ENCODE measurements at regions not wholly inside any gene's neighbourhood (a gene's known extent, or its start where the extent isn't known, plus 50 kb on each side); places are given as distances from the start of the nearest gene placed in this dataset.
"Not testable (repeated sequence)": the region's sequence is repeated elsewhere in the genome, so short reads cannot be mapped to it uniquely, and the experiment has no call there.

DNA sequence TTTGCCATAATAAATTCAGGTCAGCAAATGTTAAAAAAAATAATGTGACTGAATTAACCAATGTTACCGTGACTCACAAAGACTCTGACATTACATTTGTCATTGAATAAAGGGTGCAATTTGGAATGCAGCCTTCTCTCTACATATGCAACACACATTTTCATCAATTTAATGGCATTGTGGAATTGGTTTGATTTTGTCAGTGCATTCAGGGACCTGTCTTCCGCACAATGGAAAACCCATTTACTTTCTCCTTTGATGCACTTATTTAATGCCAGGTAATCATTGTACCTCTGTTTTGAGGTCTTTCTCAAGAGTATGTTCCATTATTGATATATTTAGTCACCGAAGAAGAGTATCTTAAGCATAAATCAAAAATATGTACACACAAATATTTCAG, 1099.3 kb downstream of the SOCS6 start:
- H3K27ac Mint-ChIP-seq (ENCODE audit: low read depth): no peak overlapping the region

DNA sequence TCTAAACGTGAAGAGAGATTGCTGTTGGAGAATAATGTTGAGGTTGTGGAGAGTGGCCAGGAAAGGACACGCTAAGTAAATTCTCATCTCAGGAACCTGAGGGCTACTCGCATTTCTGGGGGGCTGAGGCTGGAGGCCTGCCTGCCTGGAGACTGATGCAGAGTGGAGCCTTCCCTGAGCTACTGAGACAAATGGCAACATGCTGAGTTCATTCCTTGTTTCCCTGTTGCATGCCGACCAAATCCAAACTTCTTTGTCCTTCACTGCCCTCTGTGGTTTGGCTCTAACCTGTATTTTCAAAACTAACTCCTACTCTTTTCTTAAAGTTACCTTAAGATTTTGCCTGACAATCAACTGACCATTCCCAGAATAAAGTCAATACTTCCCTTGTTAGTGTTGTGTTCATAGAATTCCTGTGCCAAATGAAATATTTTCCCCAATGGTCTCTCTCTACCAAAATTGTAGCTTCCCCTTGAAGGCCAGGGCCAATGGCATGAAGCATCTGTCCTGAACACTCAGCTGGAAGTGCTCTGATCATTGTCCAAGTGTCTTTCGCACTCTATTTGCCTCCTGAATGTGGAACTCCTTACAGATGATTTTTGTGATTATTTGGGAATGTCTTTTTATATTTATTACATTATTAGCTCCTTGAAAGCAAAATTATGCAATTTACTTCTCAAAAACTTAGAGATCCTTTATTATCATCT, 1085.6 kb downstream of the SOCS6 start:
- no peak for DNase-seq (ENCODE audit: low spot score in 2 of 2)
- ATAC-seq (replicated peaks; ENCODE audit: extremely low read depth, poor library complexity, severe bottlenecking): no peak
- H3K4me1 Mint-ChIP-seq: no peaks in the 10 kb centered on the region
- no peak overlapping the region for H3K27ac Mint-ChIP-seq (ENCODE audit: low read depth)
- no peak overlapping the region for H3K4me3 Mint-ChIP-seq
- H3K9me3 Mint-ChIP-seq: peaks cover 4% of the 10 kb centered on the region
- no peaks in the 10 kb centered on the region for H3K27me3 Mint-ChIP-seq
- no peaks in the 10 kb centered on the region for H3K36me3 Mint-ChIP-seq (ENCODE audit: insufficient read depth)

More for the DNA sequence above, 1099.3 kb downstream of the SOCS6 start:
- H3K9me3 Mint-ChIP-seq: peaks cover 11% of the 10 kb centered on the region
- DNase-seq (ENCODE audit: low spot score in 2 of 2) (no peak), ATAC-seq (replicated peaks; ENCODE audit: extremely low read depth, poor library complexity, severe bottlenecking) (no peak)
- H3K36me3 Mint-ChIP-seq (ENCODE audit: insufficient read depth): no peaks in the 10 kb centered on the region
- no peaks in the 10 kb centered on the region for H3K4me1 Mint-ChIP-seq
- H3K27me3 Mint-ChIP-seq: no peaks in the 10 kb centered on the region
- H3K4me3 Mint-ChIP-seq: no peak overlapping the region

DNA sequence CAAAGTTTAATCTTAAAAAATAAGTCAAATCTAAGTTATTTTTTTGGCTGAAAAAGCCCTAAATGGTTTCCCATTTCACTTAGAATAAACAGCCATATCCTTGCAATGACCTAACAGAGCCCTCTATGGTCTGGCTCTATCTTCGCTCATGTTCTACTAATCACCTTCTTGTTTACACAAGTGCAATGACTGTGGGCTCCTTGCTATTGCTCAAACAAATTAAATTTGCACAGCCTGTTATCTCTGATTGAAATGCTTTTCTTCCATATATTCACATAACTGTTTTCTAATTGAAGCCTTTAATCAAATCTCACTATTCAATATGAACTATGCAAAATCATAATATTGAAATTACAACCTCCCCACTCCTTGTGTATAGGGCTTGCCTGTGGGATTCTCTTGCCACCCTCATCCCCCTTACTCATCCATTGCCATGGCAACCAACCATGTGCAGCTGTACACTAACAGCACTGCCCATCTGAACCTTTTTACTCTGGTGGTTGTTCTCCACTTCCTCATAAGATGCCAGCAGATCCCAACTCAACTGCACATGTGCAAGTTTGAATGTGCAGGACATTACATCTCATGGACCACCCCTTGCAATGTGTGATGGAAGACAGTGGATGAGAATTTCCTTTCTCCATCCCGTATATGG, 1083.2 kb downstream of the SOCS6 start:
- no peak overlapping the region for H3K4me3 Mint-ChIP-seq
- no peaks in the 10 kb centered on the region for H3K4me1 Mint-ChIP-seq
- no peak overlapping the region for H3K27ac Mint-ChIP-seq (ENCODE audit: low read depth)
- H3K36me3 Mint-ChIP-seq (ENCODE audit: insufficient read depth): no peaks in the 10 kb centered on the region
- no peaks in the 10 kb centered on the region for H3K27me3 Mint-ChIP-seq
- H3K9me3 Mint-ChIP-seq: peaks cover 9% of the 10 kb centered on the region
- DNase-seq (ENCODE audit: low spot score in 2 of 2) (no peak), ATAC-seq (replicated peaks; ENCODE audit: extremely low read depth, poor library complexity, severe bottlenecking) (no peak)

DNA sequence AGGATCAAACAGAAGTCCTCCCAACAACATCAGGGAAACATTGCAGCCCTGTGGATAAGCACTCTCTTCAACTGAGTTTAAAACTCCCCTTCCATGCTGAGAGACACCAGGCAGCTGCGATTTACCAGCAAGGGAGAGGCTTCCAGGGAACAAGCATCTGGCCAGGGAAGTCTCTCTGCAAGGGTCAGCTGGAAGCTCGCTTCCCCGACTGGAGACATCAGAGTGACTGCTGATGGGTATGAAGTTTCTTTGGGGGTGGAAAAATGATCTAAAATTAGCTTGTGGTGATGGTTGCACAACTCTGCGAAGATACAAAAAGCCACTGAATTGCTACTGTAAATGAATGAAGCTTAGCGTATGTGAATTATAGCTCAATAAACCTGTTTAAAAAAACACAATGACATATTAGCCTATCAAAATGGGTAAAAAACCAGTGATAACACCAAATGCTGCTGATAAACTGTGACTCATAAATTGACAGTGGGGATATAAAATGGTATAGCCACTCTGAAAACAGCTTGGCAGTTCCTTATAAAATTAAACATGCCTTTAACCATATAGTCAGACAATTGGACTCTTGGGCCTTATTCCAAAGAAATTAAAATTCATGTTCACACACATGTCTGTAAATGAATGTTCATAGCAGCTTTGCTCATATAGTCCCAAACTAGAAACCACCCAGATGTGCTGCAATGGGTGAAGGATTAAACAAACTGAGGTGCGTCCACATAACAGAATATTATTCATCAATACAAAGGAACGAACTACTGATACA, 1082.0 kb downstream of the SOCS6 start:
- H3K4me1 Mint-ChIP-seq: no peaks in the 10 kb centered on the region
- no peaks in the 10 kb centered on the region for H3K36me3 Mint-ChIP-seq (ENCODE audit: insufficient read depth)
- no peak overlapping the region for H3K4me3 Mint-ChIP-seq
- H3K9me3 Mint-ChIP-seq: peaks cover 18% of the 10 kb centered on the region
- ATAC-seq (replicated peaks; ENCODE audit: extremely low read depth, poor library complexity, severe bottlenecking) (no peak), DNase-seq (ENCODE audit: low spot score in 2 of 2) (no peak)
- H3K27me3 Mint-ChIP-seq: no peaks in the 10 kb centered on the region
- no peak overlapping the region for H3K27ac Mint-ChIP-seq (ENCODE audit: low read depth)

DNA sequence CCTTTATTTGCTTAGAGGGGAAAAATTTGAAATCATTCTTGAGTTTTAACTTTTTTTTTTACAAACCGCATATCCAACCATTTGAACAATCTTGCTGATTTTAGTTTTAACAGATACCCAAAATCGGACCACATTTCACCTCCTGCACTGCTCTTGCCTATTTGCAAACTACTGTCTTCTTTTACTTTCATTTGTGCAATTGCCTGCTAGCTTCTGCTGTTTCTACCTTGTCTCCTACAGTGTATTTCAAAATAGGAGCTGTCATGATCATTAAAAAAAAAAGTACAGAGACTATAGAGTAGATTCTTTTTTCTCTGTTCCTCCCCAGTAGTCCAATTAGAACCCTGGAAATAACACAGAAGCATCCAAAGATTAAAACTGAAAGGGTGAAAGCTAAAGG, 1081.2 kb downstream of the SOCS6 start:
- H3K27ac Mint-ChIP-seq (ENCODE audit: low read depth): no peak overlapping the region
- no peaks in the 10 kb centered on the region for H3K27me3 Mint-ChIP-seq
- no peaks in the 10 kb centered on the region for H3K36me3 Mint-ChIP-seq (ENCODE audit: insufficient read depth)
- peaks cover 18% of the 10 kb centered on the region for H3K9me3 Mint-ChIP-seq
- H3K4me3 Mint-ChIP-seq: no peak overlapping the region
- ATAC-seq (replicated peaks; ENCODE audit: extremely low read depth, poor library complexity, severe bottlenecking): no peak
- H3K4me1 Mint-ChIP-seq: no peaks in the 10 kb centered on the region
- no peak for DNase-seq (ENCODE audit: low spot score in 2 of 2)

DNA sequence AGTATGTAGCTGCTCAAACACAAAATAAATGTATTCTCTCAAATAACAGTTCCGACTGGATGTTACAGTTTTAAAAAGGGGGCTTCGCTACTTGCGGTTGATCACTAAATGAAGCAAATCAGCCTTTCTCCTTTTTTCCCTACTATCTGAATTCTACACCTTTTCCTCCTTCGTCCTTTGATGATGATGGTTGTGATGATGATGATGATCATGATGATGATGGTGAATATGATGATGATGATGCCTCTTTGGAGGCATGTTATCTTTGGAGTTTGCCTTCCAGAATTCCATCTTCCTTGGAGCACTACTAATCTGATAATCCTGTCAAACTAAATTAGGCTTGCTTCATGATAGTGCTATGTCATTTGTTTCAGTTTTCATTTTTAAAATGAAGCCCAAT, 1073.3 kb downstream of the SOCS6 start:
- H3K27ac Mint-ChIP-seq (ENCODE audit: low read depth): no peak overlapping the region
- H3K4me1 Mint-ChIP-seq: no peaks in the 10 kb centered on the region
- ATAC-seq (replicated peaks; ENCODE audit: extremely low read depth, poor library complexity, severe bottlenecking): no peak

DNA sequence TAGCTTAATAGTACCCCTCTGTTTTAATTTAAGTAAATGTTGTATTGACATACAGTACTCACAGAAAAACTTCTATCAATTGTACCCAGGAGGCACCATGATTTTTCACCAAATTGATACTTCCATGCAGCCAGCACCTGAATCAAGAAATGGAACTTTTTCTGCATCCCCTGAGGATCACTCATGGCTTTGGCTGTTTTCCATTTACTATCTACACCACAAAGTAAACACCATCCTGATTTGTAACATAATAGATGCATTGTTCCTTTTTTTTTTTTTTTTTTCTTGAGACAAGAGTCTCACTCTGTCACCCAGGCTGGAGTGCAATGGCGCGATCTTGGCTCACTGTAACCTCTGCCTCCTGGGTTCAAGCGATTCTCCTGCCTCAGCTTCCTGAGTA, 1066.8 kb downstream of the SOCS6 start:
- not testable (repeated sequence) for H3K9me3 Mint-ChIP-seq; H3K36me3 Mint-ChIP-seq (ENCODE audit: insufficient read depth); DNase-seq (ENCODE audit: low spot score in 2 of 2); H3K27ac Mint-ChIP-seq (ENCODE audit: low read depth); ATAC-seq (replicated peaks; ENCODE audit: extremely low read depth, poor library complexity, severe bottlenecking); H3K4me3 Mint-ChIP-seq; H3K27me3 Mint-ChIP-seq; H3K4me1 Mint-ChIP-seq

More for the DNA sequence above, 1073.3 kb downstream of the SOCS6 start:
- peaks cover 24% of the 10 kb centered on the region for H3K9me3 Mint-ChIP-seq
- no peak for DNase-seq (ENCODE audit: low spot score in 2 of 2)
- no peaks in the 10 kb centered on the region for H3K27me3 Mint-ChIP-seq
- no peaks in the 10 kb centered on the region for H3K36me3 Mint-ChIP-seq (ENCODE audit: insufficient read depth)
- H3K4me3 Mint-ChIP-seq: no peak overlapping the region

DNA sequence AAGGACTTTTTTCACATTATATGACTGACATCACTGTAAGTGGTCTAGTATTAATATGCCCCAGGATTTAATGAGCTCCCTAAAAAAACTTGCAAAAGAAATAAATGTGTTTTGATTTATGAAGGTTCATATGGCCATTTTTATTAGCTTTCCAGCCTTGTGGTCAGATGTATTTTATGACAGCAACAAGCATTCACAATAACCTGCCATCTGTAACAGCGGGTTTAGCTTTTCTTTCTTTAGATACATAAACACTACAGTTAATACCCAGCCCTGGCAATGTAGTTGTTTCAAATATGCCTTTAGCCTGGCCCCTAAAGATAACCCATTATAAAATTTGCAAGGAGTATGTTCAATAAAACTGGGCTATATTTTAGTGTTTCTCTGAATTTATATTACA, 1063.8 kb downstream of the SOCS6 start:
- Mint-ChIP-seq H3K4me1 (no peaks in the 10 kb centered on the region), H3K9me3 (no peaks in the 10 kb centered on the region), H3K27ac (ENCODE audit: low read depth) (no peak overlapping the region), H3K36me3 (ENCODE audit: insufficient read depth) (peaks cover 2% of the 10 kb centered on the region), H3K27me3 (no peaks in the 10 kb centered on the region), H3K4me3 (no peak overlapping the region)
- ATAC-seq (replicated peaks; ENCODE audit: extremely low read depth, poor library complexity, severe bottlenecking) (no peak), DNase-seq (ENCODE audit: low spot score in 2 of 2) (no peak)

DNA sequence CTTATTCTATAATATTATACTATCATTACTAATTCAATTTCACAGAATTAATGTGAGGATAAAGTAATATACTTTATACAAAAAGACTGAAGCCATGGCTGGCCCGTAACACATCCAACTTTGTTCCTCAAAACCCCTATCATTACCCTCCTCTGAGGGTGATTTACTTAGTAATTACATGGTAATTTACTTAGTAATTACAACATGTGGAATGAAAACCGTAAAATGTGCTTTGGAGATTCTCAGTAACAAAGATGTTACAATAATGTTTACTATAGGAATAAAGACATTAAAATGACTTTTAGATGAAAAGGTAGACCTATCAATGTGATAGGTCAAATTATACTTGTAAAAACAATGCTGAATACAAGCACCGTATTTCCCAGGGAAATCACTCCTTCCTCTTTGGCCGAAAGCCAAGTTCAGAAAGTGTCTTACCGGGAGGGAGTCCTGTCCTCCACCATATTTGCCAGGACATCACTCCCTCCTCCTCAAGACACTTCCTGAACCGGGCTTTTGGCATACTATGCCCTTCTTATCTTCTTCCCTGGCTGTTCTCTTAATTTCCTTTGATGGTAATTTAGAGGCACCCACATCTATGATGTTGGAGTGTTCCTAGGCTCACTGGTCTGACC, 1047.8 kb downstream of the SOCS6 start:
- Mint-ChIP-seq H3K27me3 (no peaks in the 10 kb centered on the region), H3K36me3 (ENCODE audit: insufficient read depth) (no peaks in the 10 kb centered on the region), H3K4me3 (no peak overlapping the region), H3K9me3 (peaks cover 8% of the 10 kb centered on the region), H3K27ac (ENCODE audit: low read depth) (no peak overlapping the region), H3K4me1 (no peaks in the 10 kb centered on the region)
- no peak for DNase-seq (ENCODE audit: low spot score in 2 of 2)
- no peak for ATAC-seq (replicated peaks; ENCODE audit: extremely low read depth, poor library complexity, severe bottlenecking)

DNA sequence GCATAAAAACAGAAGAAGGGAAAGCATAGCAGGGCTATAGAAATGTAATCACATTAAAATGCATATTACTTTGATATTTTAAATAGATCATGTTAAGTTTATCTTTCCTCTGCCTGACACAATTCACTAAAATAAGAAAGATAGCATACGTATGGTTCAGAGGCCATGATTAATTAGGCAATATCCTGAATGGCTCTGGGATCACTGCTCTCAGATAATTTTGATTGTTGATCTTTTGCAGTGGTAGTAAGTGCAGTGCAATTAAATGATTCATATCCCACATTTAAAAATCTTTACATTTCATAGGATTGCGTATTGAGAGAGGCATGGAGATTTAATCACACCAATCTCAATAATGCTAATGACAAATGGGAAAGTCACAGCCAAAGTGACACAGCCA, 1040.7 kb downstream of the SOCS6 start:
- Mint-ChIP-seq H3K27ac (ENCODE audit: low read depth) (no peak overlapping the region), H3K27me3 (no peaks in the 10 kb centered on the region), H3K9me3 (peaks cover 17% of the 10 kb centered on the region), H3K4me1 (no peaks in the 10 kb centered on the region), H3K4me3 (no peak overlapping the region), H3K36me3 (ENCODE audit: insufficient read depth) (no peaks in the 10 kb centered on the region)
- DNase-seq (ENCODE audit: low spot score in 2 of 2) (no peak), ATAC-seq (replicated peaks; ENCODE audit: extremely low read depth, poor library complexity, severe bottlenecking) (no peak)

DNA sequence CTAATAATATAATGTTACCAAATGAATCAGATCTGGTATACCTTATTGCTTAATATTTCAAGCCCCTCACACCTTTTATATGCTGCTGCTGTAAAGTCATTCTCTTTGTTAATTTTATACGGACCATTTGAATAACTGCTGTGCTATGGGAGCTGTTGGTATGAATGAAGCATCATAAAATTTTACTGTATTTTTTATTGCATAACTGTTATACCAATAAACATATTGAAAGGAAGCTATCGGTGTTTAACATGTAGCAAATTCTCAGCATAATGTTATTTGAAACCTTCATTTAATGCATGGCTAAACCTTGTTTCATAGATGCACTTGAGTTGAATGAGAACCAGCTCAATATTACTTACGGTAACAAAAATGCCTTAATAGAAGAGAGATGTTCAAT, 1040.3 kb downstream of the SOCS6 start:
- no peaks in the 10 kb centered on the region for H3K27me3 Mint-ChIP-seq

DNA sequence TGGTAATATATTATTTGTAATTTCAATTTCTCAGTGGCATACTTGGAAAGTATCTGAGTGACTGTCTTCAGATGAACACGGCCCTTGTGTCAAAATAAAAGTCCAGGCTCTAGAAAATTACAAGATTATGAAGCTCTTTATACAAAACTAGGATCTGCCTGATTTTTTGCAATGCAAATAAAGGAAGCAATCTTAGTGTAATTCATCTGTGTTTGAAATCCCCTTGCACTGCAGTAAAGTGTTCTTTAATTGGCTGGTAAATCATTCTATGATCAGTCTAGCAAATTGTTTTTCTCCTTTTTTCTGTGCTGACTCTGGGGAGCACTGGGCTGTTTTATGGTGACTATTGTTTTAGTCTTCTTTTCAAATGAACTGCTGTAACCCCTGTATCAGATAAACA, 1039.0 kb downstream of the SOCS6 start:
- H3K4me3 Mint-ChIP-seq: no peak overlapping the region
- H3K27me3 Mint-ChIP-seq: no peaks in the 10 kb centered on the region
- no peak overlapping the region for H3K27ac Mint-ChIP-seq (ENCODE audit: low read depth)
- no peak for ATAC-seq (replicated peaks; ENCODE audit: extremely low read depth, poor library complexity, severe bottlenecking)
- peaks cover 20% of the 10 kb centered on the region for H3K9me3 Mint-ChIP-seq
- H3K36me3 Mint-ChIP-seq (ENCODE audit: insufficient read depth): no peaks in the 10 kb centered on the region
- no peaks in the 10 kb centered on the region for H3K4me1 Mint-ChIP-seq
- no peak for DNase-seq (ENCODE audit: low spot score in 2 of 2)

More for the DNA sequence above, 1040.3 kb downstream of the SOCS6 start:
- no peaks in the 10 kb centered on the region for H3K4me1 Mint-ChIP-seq
- no peak overlapping the region for H3K27ac Mint-ChIP-seq (ENCODE audit: low read depth)
- DNase-seq (ENCODE audit: low spot score in 2 of 2) (no peak), ATAC-seq (replicated peaks; ENCODE audit: extremely low read depth, poor library complexity, severe bottlenecking) (no peak)
- peaks cover 20% of the 10 kb centered on the region for H3K9me3 Mint-ChIP-seq
- no peak overlapping the region for H3K4me3 Mint-ChIP-seq
- no peaks in the 10 kb centered on the region for H3K36me3 Mint-ChIP-seq (ENCODE audit: insufficient read depth)
